ENCODE measurements at regions not wholly inside any gene's neighbourhood (a gene's known extent, or its start where the extent isn't known, plus 50 kb on each side); places are given as distances from the start of the nearest gene placed in this dataset.

GRCh38 chr1:5774019-5774418 lies 218.2 kb downstream of the NPHP4 start:
- Histone ChIP-seq H3K9ac (ENCODE audit: control insufficient read depth, insufficient read depth, low read length) (no peak overlapping the region), H3K9me3 (replicated peaks; ENCODE audit: control insufficient read depth, insufficient read depth, low read length) (no peaks in the 10 kb centered on the region), H3K4me1 (ENCODE audit: control insufficient read depth, insufficient read depth, low read length) (no peaks in the 10 kb centered on the region), H2AFZ (ENCODE audit: control insufficient read depth, low read depth, low read length) (no peak overlapping the region), H3K27me3 (replicated peaks in 1 of 2; ENCODE audit: control insufficient read depth in 2 of 2, insufficient read depth in 2 of 2, low read length in 1 of 2) (peaks cover 0 to 3% of the 10 kb centered on the region in 2 experiments; a peak in 2 of 4 replicates), H3K4me3 (no peak overlapping the region), H3K27ac (ENCODE audit: control insufficient read depth, insufficient read depth) (no peak overlapping the region), H3K36me3 (ENCODE audit: control insufficient read depth in 2 of 2, insufficient read depth in 2 of 2, low read length in 1 of 2) (no peaks in the 10 kb centered on the region), H3K79me2 (ENCODE audit: control insufficient read depth, insufficient read depth, low read length) (no peaks in the 10 kb centered on the region), H3K4me2 (ENCODE audit: control insufficient read depth, insufficient read depth) (no peak overlapping the region), H4K20me1 (ENCODE audit: control insufficient read depth, insufficient read depth) (no peaks in the 10 kb centered on the region)
- CTCF ChIA-PET = interaction anchor here (0.9 kb wide), 1 partner anchor 11 kb away, joined by 3 read pairs; no protein-coding TSS in a partner anchor
- WGBS (ENCODE audit: insufficient coverage, insufficient replicate concordance, low lambda C conversion rate, missing lambda C conversion rate) = 52% methylated on average over 6 of the region's 6 CpGs
- intact Hi-C loops (cut with micrococcal nuclease; ENCODE audit: unreplicated experiment) (no loop called here), in situ Hi-C loops (cut with MboI) (no loop called here)
- no peak for FAIRE-seq
- no peak for DNase-seq (ENCODE audit: low read depth, low spot score)
- TF ChIP-seq PML (IDR thresholded peaks at IDR 0.05; ENCODE audit: low read length) (no peak), ZBTB40 (IDR thresholded peaks at IDR 0.05; ENCODE audit: borderline replicate concordance) (no peak), SPI1 (IDR thresholded peaks at IDR 0.05; ENCODE audit: borderline replicate concordance, insufficient read depth, low read depth, low read length) (no peak), SIN3A (IDR thresholded peaks at IDR 0.05; ENCODE audit: low read depth, low read length) (no peak), RELB (IDR thresholded peaks at IDR 0.05; ENCODE audit: low read depth) (no peak)
- SMC1A ChIA-PET (ENCODE audit: uncharacterized antibody, unreplicated experiment) = no interaction called here
- RAD21 ChIA-PET (ENCODE audit: unreplicated experiment) = no interaction called here
- POLR2A ChIA-PET = no interaction called here
- ATAC-seq = no peak
- no TSS peak for BruUV-seq (replicated peaks)
